Activated CD4-positive, CD25-positive, alpha-beta regulatory T cell treated with anti-CD3 and anti-CD28 coated beads, Interleukin-2, amount 50 U/mL, for 24 hours (primary cell): ENCODE measurements at regions not wholly inside any gene's neighbourhood (a gene's known extent, or its start where the extent isn't known, plus 50 kb on each side); places are given as distances from the start of the nearest gene placed in this dataset.
A peak's percentile ranks its signal among the peaks of the same experiment; 100 is the strongest.
"Not testable (repeated sequence)": the region's sequence is repeated elsewhere in the genome, so short reads cannot be mapped to it uniquely, and the experiment has no call there.

Experiments
- ATAC-seq, 2 donors: fragments of 150-1000 bp; cut with Tn5 transposase; one replicate each; pipeline ENCODE4 v1.10.0; 2021; ENCODE audit warnings: mild to moderate bottlenecking in 1 of 2, moderate library complexity in 1 of 2

DNA sequence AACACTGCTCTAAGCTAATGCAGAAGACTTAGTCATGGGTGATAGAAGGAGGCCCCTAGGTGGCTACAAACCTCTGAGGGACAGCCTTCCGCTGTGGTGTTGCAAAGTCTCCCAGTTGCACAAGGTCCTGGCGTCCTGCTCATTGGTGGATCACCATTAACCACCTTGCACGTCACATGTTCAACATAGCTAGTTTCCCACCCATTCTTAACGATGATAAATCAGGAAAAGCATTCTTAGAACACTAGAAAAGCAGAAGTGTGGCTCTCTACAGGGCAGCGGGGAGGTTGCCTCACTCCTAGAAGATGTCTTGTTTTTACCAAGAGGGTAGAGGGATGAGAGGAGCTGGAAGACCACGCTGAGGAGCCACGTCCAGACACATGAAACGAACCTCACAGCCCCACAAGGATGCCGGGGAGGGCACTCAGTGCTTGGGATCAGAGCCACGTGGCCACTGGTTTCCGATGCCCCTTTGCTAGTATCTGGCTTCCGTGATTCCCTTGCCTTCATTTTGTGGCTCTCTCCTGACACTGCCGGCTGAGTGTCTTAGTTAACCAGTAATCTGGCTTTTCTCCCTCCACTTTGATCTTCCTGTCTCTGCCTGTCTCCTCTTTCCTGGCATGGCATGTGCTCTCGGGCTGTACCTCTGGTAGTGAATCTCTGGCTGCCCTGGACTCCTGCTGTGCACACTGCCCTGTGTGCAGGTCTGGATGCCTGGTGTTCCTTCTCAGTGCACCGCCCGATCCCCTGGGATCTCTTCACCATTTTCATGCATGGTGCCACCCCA, 91.4 kb upstream of the NEDD9 start:
- no peak for ATAC-seq

DNA sequence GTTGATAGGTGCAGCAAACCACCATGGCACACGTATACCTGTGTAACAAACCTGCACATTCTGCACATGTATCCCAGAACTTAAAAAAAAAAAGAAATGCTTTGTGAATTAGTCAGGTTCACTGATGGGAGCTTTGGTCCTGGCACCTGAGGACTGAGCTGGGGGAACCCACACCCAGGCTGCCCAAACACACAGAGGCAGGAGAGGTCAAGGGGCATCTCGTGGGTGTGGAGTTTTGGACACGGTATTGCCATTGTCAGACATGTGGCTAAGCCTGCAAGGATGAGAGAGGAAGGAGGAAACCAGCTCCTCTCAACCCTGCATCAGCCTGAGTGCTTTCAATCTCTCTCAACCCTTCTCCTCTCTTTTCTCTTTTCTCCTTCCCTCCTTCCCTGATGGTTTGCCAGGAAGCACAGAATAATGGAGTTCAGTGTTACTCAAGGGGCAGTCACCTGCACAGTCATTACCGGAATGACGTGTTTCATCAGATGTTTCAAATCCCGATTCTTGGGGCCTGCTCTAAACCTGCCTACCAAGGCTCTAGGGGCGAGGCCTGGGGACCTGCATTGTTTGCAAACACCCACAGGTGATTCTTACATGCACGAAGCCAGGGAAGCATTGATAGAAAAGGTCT, 89.9 kb upstream of the NEDD9 start:
- no peak for ATAC-seq

GRCh38 chr6:11320914-11321597, 88.6 kb upstream of the NEDD9 start:
- no peak for ATAC-seq

DNA sequence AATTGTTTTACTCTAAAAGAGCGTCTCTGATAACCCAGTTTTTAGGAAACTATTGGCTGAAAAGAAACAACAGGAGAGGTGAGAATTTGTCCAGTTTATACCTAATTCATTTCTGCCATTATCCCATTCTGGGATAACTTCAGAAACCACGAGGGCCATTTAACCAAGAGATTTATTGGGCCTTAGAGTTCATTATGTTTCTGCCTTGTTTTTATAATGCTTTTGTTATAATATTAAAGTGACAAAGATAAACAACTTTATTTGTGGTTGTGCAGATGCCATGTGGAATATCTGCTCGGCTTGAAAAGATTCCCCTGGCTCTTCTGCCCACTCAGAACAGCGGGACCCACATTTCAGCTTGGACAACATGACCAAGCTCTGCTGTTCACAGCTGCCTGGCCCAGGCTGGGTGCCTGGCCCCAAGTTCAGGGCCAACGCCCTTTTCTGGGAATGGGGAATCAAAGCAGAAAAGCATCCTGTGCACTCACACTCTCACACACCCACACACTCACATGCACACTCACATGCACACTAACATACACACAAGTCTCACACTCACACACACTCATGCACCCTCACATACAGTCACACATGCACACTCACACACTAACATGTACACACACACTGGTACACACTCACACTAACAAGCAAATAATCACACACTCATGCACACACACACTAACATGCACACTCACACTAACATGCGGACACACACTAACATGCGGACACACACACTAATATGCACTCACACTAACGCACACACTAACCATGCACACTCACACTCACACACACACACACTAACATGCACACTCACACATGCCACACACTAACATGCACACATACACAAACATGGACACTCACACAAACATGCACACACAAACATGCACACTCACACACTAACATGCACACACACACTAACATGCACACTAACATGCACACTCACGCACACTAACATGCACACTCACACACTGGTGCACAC, 86.7 kb upstream of the NEDD9 start:
- ATAC-seq = no peak

DNA sequence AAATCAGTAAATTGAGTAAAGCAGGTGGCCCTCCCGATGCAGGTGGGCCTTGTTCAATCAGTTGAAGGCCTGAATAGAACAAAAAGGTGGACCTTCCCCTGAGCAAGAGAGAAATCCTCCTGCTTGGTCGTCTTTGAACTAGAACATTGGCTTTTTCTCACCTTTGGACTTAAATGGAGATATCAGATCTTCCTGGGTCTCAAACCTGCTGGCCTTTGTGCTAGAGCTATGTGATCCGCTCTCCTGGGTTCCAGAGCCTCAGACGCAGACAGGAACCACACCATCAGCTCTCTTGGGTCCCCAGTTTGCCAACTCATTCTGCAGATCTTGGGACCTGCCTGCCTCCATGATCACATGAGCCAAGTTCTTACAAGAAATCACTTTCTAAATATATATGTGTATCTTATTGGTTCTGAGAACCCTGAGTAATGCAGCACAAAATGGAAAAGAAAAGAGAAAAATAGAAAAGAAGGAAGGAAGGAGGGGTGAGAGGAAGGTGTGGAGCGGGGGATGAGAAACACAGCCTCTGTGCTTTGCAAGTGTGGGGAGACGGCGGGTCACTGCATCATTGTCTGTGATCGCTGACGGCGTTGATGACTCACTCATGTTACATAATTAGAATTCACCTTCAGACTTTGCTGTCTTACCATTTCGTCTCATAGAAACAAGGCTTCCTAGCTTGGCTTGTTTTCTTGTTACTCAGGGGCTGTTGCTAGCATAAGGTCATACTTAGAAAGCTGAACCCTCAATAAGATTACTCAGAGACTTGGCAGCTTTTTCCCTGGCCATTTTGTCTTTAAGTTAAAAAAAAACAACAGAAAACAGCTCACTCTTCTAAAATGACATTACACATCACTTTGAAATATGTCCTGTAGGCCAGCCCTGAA, 85.7 kb upstream of the NEDD9 start:
- ATAC-seq = peak; percentile 93 to 95

GRCh38 chr6:11315743-11316437, 83.4 kb upstream of the NEDD9 start:
- no peak for ATAC-seq

GRCh38 chr6:11313207-11313606, 80.7 kb upstream of the NEDD9 start:
- ATAC-seq = no peak

DNA sequence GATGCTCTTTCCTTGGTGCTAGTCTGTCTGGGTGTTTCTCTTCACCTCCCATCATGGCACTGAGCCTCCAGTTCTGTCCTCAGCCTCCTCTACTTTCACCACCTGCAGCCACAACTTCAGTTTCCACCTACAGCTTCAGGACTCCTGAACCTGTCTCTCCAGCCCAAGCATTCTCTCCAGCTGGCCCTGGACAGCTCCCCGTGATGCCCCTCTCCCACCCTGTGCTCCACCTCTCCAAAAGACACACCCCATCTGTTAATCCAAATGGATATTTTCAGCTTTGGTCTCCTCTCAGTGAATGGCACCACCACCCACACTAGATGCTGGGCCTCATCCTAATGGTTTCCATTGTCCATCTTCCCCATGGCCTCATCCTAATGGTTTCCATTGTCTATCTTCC, 79.5 kb upstream of the NEDD9 start:
- ATAC-seq = no peak

- ATAC-seq = no peak
Observed at GRCh38 chr6:11309947-11310665, 77.6 kb upstream of the NEDD9 start.

- no peak for ATAC-seq
Observed at GRCh38 chr6:11307226-11307625, 74.8 kb upstream of the NEDD9 start.

DNA sequence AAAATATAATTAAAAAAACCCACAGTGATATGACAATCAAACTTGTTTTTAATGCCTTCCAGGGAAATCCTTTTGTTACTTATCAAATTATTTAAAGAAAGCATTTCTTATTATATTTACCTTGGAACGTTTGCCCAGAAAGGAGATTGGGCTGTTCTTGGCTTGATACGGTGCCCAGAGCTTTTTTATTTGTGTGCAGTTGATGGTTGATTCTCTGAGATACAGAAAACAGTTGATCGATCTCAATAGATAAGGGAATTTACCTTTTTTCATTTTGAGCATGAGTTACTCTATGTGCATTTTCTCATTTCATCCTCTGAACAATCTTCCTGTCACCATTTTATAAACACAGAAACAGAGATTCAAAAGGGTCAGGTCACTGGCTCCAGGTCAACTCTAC, 72.5 kb upstream of the NEDD9 start:
- no peak for ATAC-seq

DNA sequence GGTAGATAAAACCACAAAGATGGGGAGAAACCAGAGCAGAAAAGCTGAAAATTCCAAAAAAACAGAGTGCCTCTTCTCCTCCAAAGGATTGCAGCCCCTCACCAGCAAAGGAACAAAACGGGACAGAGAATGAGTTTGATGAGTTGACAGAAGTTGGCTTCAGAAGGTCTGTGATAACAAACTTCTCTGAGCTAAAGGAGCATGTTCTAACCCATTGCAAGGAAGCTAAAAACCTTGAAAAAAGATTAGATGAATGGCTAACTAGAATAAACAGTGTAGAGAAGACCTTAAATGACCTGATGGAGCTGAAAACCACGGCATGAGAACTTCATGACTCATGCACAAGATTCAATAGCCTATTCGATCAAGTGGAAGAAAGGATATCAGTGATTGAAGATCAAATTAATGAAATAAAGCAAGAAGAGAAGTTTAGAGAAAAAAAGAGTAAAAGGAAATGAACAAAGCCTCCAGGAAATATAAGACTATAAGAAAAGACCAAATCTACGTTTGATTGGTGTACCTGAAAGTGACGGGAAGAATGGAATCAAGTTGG, 67.5 kb upstream of the NEDD9 start:
- not testable (repeated sequence) for ATAC-seq

DNA sequence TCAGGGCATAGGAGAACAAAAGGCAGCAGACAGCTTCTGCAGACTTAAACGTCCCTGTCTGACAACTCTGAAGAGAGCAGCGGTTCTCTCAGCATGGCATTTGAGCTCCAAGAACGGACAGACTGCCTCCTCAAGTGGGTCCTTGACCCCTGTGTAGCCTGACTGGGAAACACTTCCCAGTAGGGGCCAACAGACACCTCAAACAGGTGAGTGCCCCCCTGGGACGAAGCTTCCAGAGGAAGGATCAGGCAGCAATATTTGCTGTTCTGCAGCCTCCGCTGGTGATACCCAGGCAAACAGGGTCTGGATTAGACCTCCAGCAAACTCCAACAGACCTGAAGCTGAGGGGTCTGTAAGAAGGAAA, 66.9 kb upstream of the NEDD9 start:
- not testable (repeated sequence) for ATAC-seq

- ATAC-seq = no peak
Observed at GRCh38 chr6:11298651-11299420, 66.4 kb upstream of the NEDD9 start.

DNA sequence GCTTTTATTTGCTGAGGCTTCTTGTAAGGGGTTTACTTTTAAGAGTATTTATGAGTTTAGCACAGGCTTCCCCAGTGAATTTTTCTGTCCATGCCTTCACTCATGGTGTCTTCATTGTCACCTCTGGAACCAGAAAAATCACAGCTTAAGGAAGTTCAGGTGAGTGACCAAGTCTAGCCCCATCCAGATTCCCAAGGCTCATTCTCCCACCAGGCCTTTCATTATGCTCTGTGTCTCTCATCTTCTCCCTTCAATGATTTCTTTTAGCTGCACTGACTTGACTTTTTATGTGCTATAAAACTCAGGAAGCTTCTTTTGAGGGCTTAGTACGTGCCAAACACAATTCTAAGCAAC, 64.9 kb upstream of the NEDD9 start:
- ATAC-seq = no peak

- no peak for ATAC-seq
Observed at GRCh38 chr6:11296449-11297375, 64.2 kb upstream of the NEDD9 start.

- ATAC-seq = no peak
Observed at GRCh38 chr6:11295969-11296368, 63.5 kb upstream of the NEDD9 start.

DNA sequence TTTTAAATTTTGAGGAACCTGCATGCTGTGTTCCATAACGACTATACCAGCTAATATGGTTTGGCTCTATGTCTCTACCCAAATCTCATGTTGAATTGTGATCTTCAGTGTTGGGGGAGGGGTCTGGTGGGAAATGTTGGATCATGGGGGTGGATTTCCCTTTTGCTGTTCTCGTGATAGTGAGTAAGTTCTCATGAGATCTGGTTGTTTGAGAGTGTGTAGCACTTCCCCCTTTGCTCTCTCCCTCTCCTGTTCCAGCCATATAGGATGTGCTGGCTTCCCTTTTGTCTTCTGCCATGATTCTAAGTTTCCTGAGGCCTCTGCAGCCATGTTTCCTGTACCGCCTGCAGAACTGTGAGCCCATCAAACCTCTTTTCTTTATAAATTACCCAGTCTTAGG, 61.8 kb upstream of the NEDD9 start:
- no peak for ATAC-seq
